H1 (cell line): ENCODE measurements at regions not wholly inside any gene's neighbourhood (a gene's known extent, or its start where the extent isn't known, plus 50 kb on each side); places are given as distances from the start of the nearest gene placed in this dataset.

Experiments
- CEBPB ChIP-seq: IDR thresholded peaks from 2 replicates; pipeline ENCODE4 v1.6.1; 2012; ENCODE audit warnings: low read depth, low read length
- FOSL1 ChIP-seq: IDR thresholded peaks from 2 replicates; pipeline ENCODE4 v1.6.1; 2011; ENCODE audit warnings: mild to moderate bottlenecking, low read depth, low read length, moderate library complexity; ENCODE audit not compliant: insufficient read depth
- POU5F1 ChIP-seq: IDR thresholded peaks from 2 replicates; pipeline ENCODE4 v1.6.1; 2011; ENCODE audit warnings: low read depth, mild to moderate bottlenecking, low read length, moderate library complexity

GRCh38 chr6:156511051-156511450 is 266.1 kb upstream of the ARID1B start (continued):
- TF ChIP-seq FOSL1 = no peak
- no peak for TF ChIP-seq CEBPB
- TF ChIP-seq POU5F1 = no peak
- TF ChIP-seq, all 59 proteins: peak for 0
